SH-SY5Y (cell line): ENCODE measurements at regions not wholly inside any gene's neighbourhood (a gene's known extent, or its start where the extent isn't known, plus 50 kb on each side); places are given as distances from the start of the nearest gene placed in this dataset.

Experiments used
- GATA2 ChIP-seq: IDR thresholded peaks from 2 replicates; pipeline ENCODE4 v1.6.1; 2011; ENCODE audit warnings: mild to moderate bottlenecking, low read depth, low read length
- GATA3 ChIP-seq: IDR thresholded peaks from 2 replicates; pipeline ENCODE4 v1.6.1; 2011; ENCODE audit warnings: low read depth, mild to moderate bottlenecking, low read length, moderate library complexity

GRCh38 chr3:150076443-150076842 is 105.7 kb upstream of the PFN2 start:
- no peak for TF ChIP-seq GATA2
- no peak for TF ChIP-seq GATA3
